Neural progenitor cell (in vitro differentiated cells): ENCODE measurements at regions not wholly inside any gene's neighbourhood (a gene's known extent, or its start where the extent isn't known, plus 50 kb on each side); places are given as distances from the start of the nearest gene placed in this dataset.

Experiments used
- DNase-seq: peaks from one replicate; pipeline ENCODE4 v3.0.0-alpha.2; 2016; ENCODE audit warnings: low spot score
- H2AFZ ChIP-seq: fragments of 200-600 bp; sonication (generic); replicated peaks from 2 replicates; pipeline ENCODE4 v1.6.1; 2016; ENCODE audit warnings: antibody characterized with exemption
- H3F3A ChIP-seq: fragments of 200-600 bp; sonication (generic); 2 replicates; pipeline ENCODE4 v1.6.1; 2016; ENCODE audit warnings: antibody characterized with exemption, low read depth
- H3K27ac ChIP-seq: fragments of 200-600 bp; sonication (generic); 2 replicates; pipeline ENCODE4 v1.5.1; 2016; ENCODE audit warnings: mild to moderate bottlenecking
- H3K27me3 ChIP-seq: fragments of 200-600 bp; sonication (generic); 2 replicates; pipeline ENCODE4 v1.6.1; 2016; ENCODE audit warnings: mild to moderate bottlenecking, moderate library complexity
- H3K36me3 ChIP-seq: fragments of 200-600 bp; sonication (generic); 2 replicates; pipeline ENCODE4 v1.5.1; 2016
- H3K4me1 ChIP-seq: fragments of 200-600 bp; sonication (generic); 2 replicates; pipeline ENCODE4 v1.6.1; 2016; ENCODE audit warnings: mixed run types
- H3K4me2 ChIP-seq: fragments of 200-600 bp; sonication (generic); 2 replicates; pipeline ENCODE4 v1.6.1; 2016
- H3K4me3 ChIP-seq: fragments of 200-600 bp; sonication (generic); 2 replicates; pipeline ENCODE4 v1.5.1; 2016
- H3K79me2 ChIP-seq: fragments of 200-600 bp; sonication (generic); 2 replicates; pipeline ENCODE4 v1.6.1; 2016; ENCODE audit warnings: low read depth
- H3K9ac ChIP-seq: fragments of 200-600 bp; sonication (generic); 2 replicates; pipeline ENCODE4 v1.6.1; 2016
- H3K9me3 ChIP-seq: fragments of 200-600 bp; sonication (generic); 2 replicates; pipeline ENCODE4 v1.5.1; 2016; ENCODE audit warnings: low read depth
- H4K20me1 ChIP-seq: fragments of 200-600 bp; sonication (generic); 2 replicates; pipeline ENCODE4 v1.6.1; 2016; ENCODE audit warnings: low read depth
- H3K27ac Mint-ChIP-seq: 3 replicates; pipeline ENCODE4 v1.8.0; 2021; ENCODE audit warnings: mixed read lengths
- H3K27me3 Mint-ChIP-seq: 2 replicates; pipeline ENCODE4 v1.8.0; 2022; ENCODE audit warnings: low read depth, mild to moderate bottlenecking, inconsistent platforms, moderate library complexity, mixed read lengths; ENCODE audit not compliant: insufficient read depth
- H3K36me3 Mint-ChIP-seq: 3 replicates; pipeline ENCODE4 v1.8.0; 2021; ENCODE audit warnings: mixed read lengths
- H3K4me1 Mint-ChIP-seq: 3 replicates; pipeline ENCODE4 v1.8.0; 2021; ENCODE audit warnings: mixed read lengths
- H3K4me3 Mint-ChIP-seq: 3 replicates; pipeline ENCODE4 v1.8.0; 2021; ENCODE audit warnings: mild to moderate bottlenecking, moderate library complexity, mixed read lengths
- H3K9me3 Mint-ChIP-seq: 3 replicates; pipeline ENCODE4 v1.8.0; 2020; ENCODE audit warnings: mixed read lengths
- CTCF ChIP-seq: fragments of 200-600 bp; sonication (generic); IDR thresholded peaks from 2 replicates; pipeline ENCODE4 v1.5.1; 2017; ENCODE audit warnings: antibody characterized with exemption, mild to moderate bottlenecking
- EZH2 ChIP-seq: fragments of 200-600 bp; sonication (generic); IDR thresholded peaks from 2 replicates; pipeline ENCODE4 v1.6.1; 2017; ENCODE audit warnings: antibody characterized with exemption, mild to moderate bottlenecking, moderate library complexity
- EZH2phosphoT487 ChIP-seq: fragments of 200-600 bp; sonication (generic); IDR thresholded peaks from 2 replicates; pipeline ENCODE4 v1.6.1; 2017; ENCODE audit warnings: antibody characterized with exemption

GRCh38 chr2:145287736-145288135 lies 767.8 kb upstream of the ZEB2 start:
- TF ChIP-seq EZH2phosphoT487 = no peak
- TF ChIP-seq CTCF = no peak
- no peak for TF ChIP-seq EZH2
- no peaks in the 10 kb centered on the region for H3K9me3 ChIP-seq
- no peaks in the 10 kb centered on the region for H3F3A ChIP-seq
- H3K4me3 ChIP-seq = no peak overlapping the region
- no peak overlapping the region for H3K27ac ChIP-seq
- no peak for DNase-seq
- H3K4me2 ChIP-seq = no peak overlapping the region
- no peaks in the 10 kb centered on the region for H3K79me2 ChIP-seq
- H3K36me3 ChIP-seq = no peaks in the 10 kb centered on the region
- H4K20me1 ChIP-seq = no peaks in the 10 kb centered on the region
- Mint-ChIP-seq H3K36me3 (no peaks in the 10 kb centered on the region), H3K27me3 (no peaks in the 10 kb centered on the region), H3K9me3 (no peaks in the 10 kb centered on the region), H3K4me3 (no peak overlapping the region), H3K27ac (no peak overlapping the region), H3K4me1 (peaks cover 12% of the 10 kb centered on the region)
- H3K4me1 ChIP-seq = no peaks in the 10 kb centered on the region
- no peaks in the 10 kb centered on the region for H3K27me3 ChIP-seq
- no peak overlapping the region for H2AFZ ChIP-seq
- no peak overlapping the region for H3K9ac ChIP-seq

GRCh38 chr2:145286716-145287275 lies 766.9 kb upstream of the ZEB2 start:
- Histone ChIP-seq H3K9ac (no peak overlapping the region), H2AFZ (no peak overlapping the region)
- no peak overlapping the region for H3K4me3 Mint-ChIP-seq

DNA sequence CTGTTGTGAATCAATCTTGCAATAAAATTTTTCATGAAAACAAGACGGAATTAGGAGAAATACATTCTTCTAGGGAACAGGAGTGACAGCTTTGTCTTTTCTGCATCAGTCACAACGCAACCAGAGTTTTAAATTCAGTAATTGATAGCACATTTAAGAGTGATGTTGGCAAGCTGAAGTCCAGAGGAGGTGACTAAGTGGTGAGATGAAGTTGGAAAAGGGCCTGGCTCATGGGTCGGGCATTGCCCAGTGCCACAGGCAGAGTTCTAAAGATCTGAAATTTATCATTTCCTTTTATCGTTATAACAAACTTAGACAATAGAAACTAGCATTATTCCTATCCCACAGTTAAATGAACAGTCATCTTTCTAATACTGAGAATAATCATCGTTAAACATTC lies 764.6 kb upstream of the ZEB2 start:
- peaks cover 12% of the 10 kb centered on the region for H3K4me1 Mint-ChIP-seq
- no peak for DNase-seq
- Histone ChIP-seq H3K27ac (no peak overlapping the region), H3F3A (no peaks in the 10 kb centered on the region), H4K20me1 (no peaks in the 10 kb centered on the region), H3K4me3 (no peak overlapping the region), H3K9ac (no peak overlapping the region), H3K79me2 (no peaks in the 10 kb centered on the region), H3K36me3 (no peaks in the 10 kb centered on the region), H3K27me3 (no peaks in the 10 kb centered on the region), H3K9me3 (no peaks in the 10 kb centered on the region), H2AFZ (no peak overlapping the region), H3K4me1 (no peaks in the 10 kb centered on the region), H3K4me2 (no peak overlapping the region)
- no peaks in the 10 kb centered on the region for H3K9me3 Mint-ChIP-seq
- no peak overlapping the region for H3K27ac Mint-ChIP-seq
- no peaks in the 10 kb centered on the region for H3K36me3 Mint-ChIP-seq
- TF ChIP-seq EZH2phosphoT487 (no peak), CTCF (no peak), EZH2 (no peak)
- H3K4me3 Mint-ChIP-seq = no peak overlapping the region
- no peaks in the 10 kb centered on the region for H3K27me3 Mint-ChIP-seq

More at GRCh38 chr2:145286716-145287275, 766.9 kb upstream of the ZEB2 start:
- Histone ChIP-seq H3K9me3 (no peaks in the 10 kb centered on the region), H3K27ac (no peak overlapping the region), H3K27me3 (no peaks in the 10 kb centered on the region), H3F3A (no peaks in the 10 kb centered on the region), H3K79me2 (no peaks in the 10 kb centered on the region), H3K4me2 (no peak overlapping the region), H3K4me3 (no peak overlapping the region), H3K36me3 (no peaks in the 10 kb centered on the region), H3K4me1 (no peaks in the 10 kb centered on the region), H4K20me1 (no peaks in the 10 kb centered on the region)
- Mint-ChIP-seq H3K4me1 (peaks cover 12% of the 10 kb centered on the region), H3K9me3 (no peaks in the 10 kb centered on the region), H3K27ac (no peak overlapping the region), H3K36me3 (no peaks in the 10 kb centered on the region), H3K27me3 (no peaks in the 10 kb centered on the region)
- DNase-seq = no peak
- TF ChIP-seq EZH2 (no peak), EZH2phosphoT487 (no peak), CTCF (no peak)
